Occipital lobe (tissue), 1 donor: ENCODE measurements at regions not wholly inside any gene's neighbourhood (a gene's known extent, or its start where the extent isn't known, plus 50 kb on each side); places are given as distances from the start of the nearest gene placed in this dataset.
"Not testable (repeated sequence)": the region's sequence is repeated elsewhere in the genome, so short reads cannot be mapped to it uniquely, and the experiment has no call there.

Experiments
- DNase-seq: peaks from one replicate; lab custom pipeline; 2025; lab: John Stamatoyannopoulos, UW

GRCh38 chrX:42832764-42833549, 55.0 kb upstream of the PPP1R2C start:
- DNase-seq, result no peak

- DNase-seq, result not testable (repeated sequence)
Observed at GRCh38 chrX:42833550-42833940, 55.6 kb upstream of the PPP1R2C start.

- DNase-seq, result no peak
Observed at GRCh38 chrX:42837101-42837726, 59.3 kb upstream of the PPP1R2C start.

- no peak for DNase-seq
Observed at GRCh38 chrX:42837747-42838146, 59.8 kb upstream of the PPP1R2C start.

GRCh38 chrX:42839632-42840031, 61.7 kb upstream of the PPP1R2C start:
- DNase-seq, result no peak

GRCh38 chrX:42846741-42847140, 68.8 kb upstream of the PPP1R2C start:
- no peak for DNase-seq

- DNase-seq, result no peak
Observed at GRCh38 chrX:42855259-42855658, 77.3 kb upstream of the PPP1R2C start.

GRCh38 chrX:42857766-42858165, 79.8 kb upstream of the PPP1R2C start:
- DNase-seq, result no peak

- DNase-seq, result no peak
Observed at GRCh38 chrX:42869011-42869410, 91.0 kb upstream of the PPP1R2C start.

- no peak for DNase-seq
Observed at GRCh38 chrX:42869659-42870476, 91.9 kb upstream of the PPP1R2C start.

GRCh38 chrX:42886519-42886918, 108.6 kb upstream of the PPP1R2C start:
- DNase-seq, result no peak

GRCh38 chrX:42900947-42901346, 123.0 kb upstream of the PPP1R2C start:
- DNase-seq, result no peak

- no peak for DNase-seq
Observed at GRCh38 chrX:42902513-42902912, 124.5 kb upstream of the PPP1R2C start.

- no peak for DNase-seq
Observed at GRCh38 chrX:42920752-42921151, 142.8 kb upstream of the PPP1R2C start.

- DNase-seq, result no peak
Observed at GRCh38 chrX:42930071-42930470, 152.1 kb upstream of the PPP1R2C start.

GRCh38 chrX:42930951-42931350, 153.0 kb upstream of the PPP1R2C start:
- DNase-seq, result no peak

- DNase-seq, result no peak
Observed at GRCh38 chrX:42933187-42933586, 155.2 kb upstream of the PPP1R2C start.

- no peak for DNase-seq
Observed at GRCh38 chrX:42934020-42934726, 156.2 kb upstream of the PPP1R2C start.

GRCh38 chrX:42941671-42942070, 163.7 kb upstream of the PPP1R2C start:
- DNase-seq, result no peak

GRCh38 chrX:42943051-42943974, 165.3 kb upstream of the PPP1R2C start:
- DNase-seq, result no peak
